ACC112 (cell line): ENCODE measurements at regions not wholly inside any gene's neighbourhood (a gene's known extent, or its start where the extent isn't known, plus 50 kb on each side); places are given as distances from the start of the nearest gene placed in this dataset.
A peak's percentile ranks its signal among the peaks of the same experiment; 100 is the strongest.
"Not testable (repeated sequence)": the region's sequence is repeated elsewhere in the genome, so short reads cannot be mapped to it uniquely, and the experiment has no call there.

ENCODE experiments used
- H2AFZ ChIP-seq: fragments of 200-600 bp; sonication (generic); one replicate; pipeline ENCODE4 v1.6.0; 2017; ENCODE audit warnings: antibody characterized with exemption, low read length; ENCODE audit not compliant: unreplicated experiment
- H3K27ac ChIP-seq: fragments of 200-600 bp; sonication (generic); 2 replicates; pipeline ENCODE4 v1.5.1; 2014; ENCODE audit warnings: low read depth, mild to moderate bottlenecking, antibody characterized with exemption, low read length, moderate library complexity
- H3K27me3 ChIP-seq: fragments of 200-600 bp; sonication (generic); 2 replicates; pipeline ENCODE4 v1.6.1; 2014; ENCODE audit warnings: mild to moderate bottlenecking, antibody characterized with exemption, low read length, moderate library complexity, mixed read lengths; ENCODE audit not compliant: insufficient read depth
- H3K36me3 ChIP-seq: fragments of 200-600 bp; sonication (generic); 2 replicates; pipeline ENCODE4 v1.6.1; 2016; ENCODE audit warnings: mild to moderate bottlenecking, antibody characterized with exemption, low read length, moderate library complexity, mixed read lengths; ENCODE audit not compliant: insufficient read depth
- H3K4me1 ChIP-seq: fragments of 200-600 bp; sonication (generic); one replicate; pipeline ENCODE4 v1.6.1; 2016; ENCODE audit warnings: low read length, mixed read lengths; ENCODE audit not compliant: insufficient read depth, unreplicated experiment, control insufficient read depth
- H3K4me3 ChIP-seq: fragments of 200-600 bp; sonication (generic); 2 replicates; pipeline ENCODE4 v1.5.1; 2014; ENCODE audit warnings: mild to moderate bottlenecking, low read depth, low read length
- H3K79me2 ChIP-seq: fragments of 200-600 bp; sonication (generic); one replicate; pipeline ENCODE4 v1.6.0; 2016; ENCODE audit warnings: low read length; ENCODE audit not compliant: control insufficient read depth, unreplicated experiment, insufficient read depth

- not testable (repeated sequence) for H3K36me3 ChIP-seq, H3K27ac ChIP-seq, H3K4me3 ChIP-seq
Measured at GRCh38 chr1:55765505-55765904, 550.3 kb upstream of the USP24 start.

GRCh38 chr1:55751776-55752175 is 536.6 kb upstream of the USP24 start:
- Histone ChIP-seq H3K36me3 (no peaks in the 10 kb centered on the region), H3K4me1 (no peaks in the 10 kb centered on the region), H3K27ac (no peak overlapping the region), H3K79me2 (no peaks in the 10 kb centered on the region), H2AFZ (no peak overlapping the region), H3K27me3 (no peaks in the 10 kb centered on the region), H3K4me3 (no peak overlapping the region)

More at GRCh38 chr1:55765505-55765904, 550.3 kb upstream of the USP24 start:
- H3K27me3 ChIP-seq, H3K4me1 ChIP-seq, H2AFZ ChIP-seq, H3K79me2 ChIP-seq: not testable (repeated sequence)

GRCh38 chr1:55750628-55750995 is 535.4 kb upstream of the USP24 start:
- no peaks in the 10 kb centered on the region for H3K36me3 ChIP-seq
- no peaks in the 10 kb centered on the region for H3K27me3 ChIP-seq
- H2AFZ ChIP-seq = no peak overlapping the region
- H3K27ac ChIP-seq = no peak overlapping the region
- H3K4me3 ChIP-seq = no peak overlapping the region
- H3K79me2 ChIP-seq = no peaks in the 10 kb centered on the region
- no peaks in the 10 kb centered on the region for H3K4me1 ChIP-seq

GRCh38 chr1:55749975-55750627 is 534.9 kb upstream of the USP24 start:
- Histone ChIP-seq H3K4me3 (no peak overlapping the region), H3K36me3 (no peaks in the 10 kb centered on the region), H2AFZ (no peak overlapping the region), H3K27me3 (no peaks in the 10 kb centered on the region), H3K4me1 (no peaks in the 10 kb centered on the region), H3K27ac (no peak overlapping the region), H3K79me2 (no peaks in the 10 kb centered on the region)

GRCh38 chr1:55747408-55747841 is 532.3 kb upstream of the USP24 start:
- Histone ChIP-seq H3K4me3 (no peak overlapping the region), H3K79me2 (no peaks in the 10 kb centered on the region), H3K4me1 (no peaks in the 10 kb centered on the region), H3K27me3 (no peaks in the 10 kb centered on the region), H3K36me3 (no peaks in the 10 kb centered on the region), H2AFZ (no peak overlapping the region), H3K27ac (no peak overlapping the region)

- H3K27me3 ChIP-seq = no peaks in the 10 kb centered on the region
- no peaks in the 10 kb centered on the region for H3K4me1 ChIP-seq
- H3K4me3 ChIP-seq = no peak overlapping the region
- no peaks in the 10 kb centered on the region for H3K36me3 ChIP-seq
- H2AFZ ChIP-seq = no peak overlapping the region
- no peaks in the 10 kb centered on the region for H3K79me2 ChIP-seq
- H3K27ac ChIP-seq = no peak overlapping the region
Measured at GRCh38 chr1:55746710-55747109, 531.5 kb upstream of the USP24 start.

GRCh38 chr1:55741516-55741915 is 526.4 kb upstream of the USP24 start:
- Histone ChIP-seq H3K27ac (no peak overlapping the region), H3K4me1 (no peaks in the 10 kb centered on the region), H3K79me2 (no peaks in the 10 kb centered on the region), H2AFZ (no peak overlapping the region), H3K4me3 (no peak overlapping the region), H3K27me3 (no peaks in the 10 kb centered on the region), H3K36me3 (no peaks in the 10 kb centered on the region)

GRCh38 chr1:55735106-55735505 is 519.9 kb upstream of the USP24 start:
- 0 out of 2 replicates have a peak overlapping the region, but pooled peaks have one; percentile 10 for H3K27ac ChIP-seq
- no peaks in the 10 kb centered on the region for H3K36me3 ChIP-seq
- no peaks in the 10 kb centered on the region for H3K27me3 ChIP-seq
- H2AFZ ChIP-seq = no peak overlapping the region
- no peaks in the 10 kb centered on the region for H3K79me2 ChIP-seq
- H3K4me3 ChIP-seq = no peak overlapping the region
- H3K4me1 ChIP-seq = peaks cover 7% of the 10 kb centered on the region

GRCh38 chr1:55726994-55727393 is 511.8 kb upstream of the USP24 start:
- Histone ChIP-seq H3K27me3 (no peaks in the 10 kb centered on the region), H3K36me3 (no peaks in the 10 kb centered on the region), H3K4me1 (peaks cover 47% of the 10 kb centered on the region), H3K27ac (peak overlapping the region; percentile 96), H3K79me2 (no peaks in the 10 kb centered on the region), H3K4me3 (no peak overlapping the region; the same call in 1 of the 2 replicates), H2AFZ (no peak overlapping the region)

- H3K4me3 ChIP-seq = no peak overlapping the region
- no peaks in the 10 kb centered on the region for H3K79me2 ChIP-seq
- H3K36me3 ChIP-seq = no peaks in the 10 kb centered on the region
- no peaks in the 10 kb centered on the region for H3K27me3 ChIP-seq
- H2AFZ ChIP-seq = no peak overlapping the region
- peak overlapping the region; percentile 96 for H3K27ac ChIP-seq
- H3K4me1 ChIP-seq = peaks cover 51% of the 10 kb centered on the region
Measured at GRCh38 chr1:55725378-55725777, 510.2 kb upstream of the USP24 start.

- H3K4me3 ChIP-seq = no peak overlapping the region
- no peaks in the 10 kb centered on the region for H3K27me3 ChIP-seq
- H2AFZ ChIP-seq = no peak overlapping the region
- peak overlapping the region; percentile 96 for H3K27ac ChIP-seq
- no peaks in the 10 kb centered on the region for H3K36me3 ChIP-seq
- H3K4me1 ChIP-seq = peaks cover 57% of the 10 kb centered on the region
- no peaks in the 10 kb centered on the region for H3K79me2 ChIP-seq
Measured at GRCh38 chr1:55724551-55725325, 509.6 kb upstream of the USP24 start.
